Tibial nerve (tissue), 3 donors: ENCODE measurements at regions not wholly inside any gene's neighbourhood (a gene's known extent, or its start where the extent isn't known, plus 50 kb on each side); places are given as distances from the start of the nearest gene placed in this dataset.

Experiments used
- POLR2A ChIP-seq, 2 donors: fragments of 450-650 bp; IDR thresholded peaks; one replicate each; pipeline ENCODE4 v1.6.1; 2017; ENCODE audit warnings: antibody characterized with exemption in 2 of 2, mild to moderate bottlenecking in 2 of 2, moderate library complexity in 2 of 2
- TF ChIP-seq, protein P1 (sequence below), 5 experiments: fragments of 200-600 bp in 3 of 5; fragments of 450-650 bp in 2 of 5; sonication (generic) in 3 of 5; IDR thresholded peaks; one replicate each; pipeline ENCODE4 v1.5.1; 2016 to 2019; ENCODE audit warnings: antibody characterized with exemption in 5 of 5, mild to moderate bottlenecking in 3 of 5, moderate library complexity in 2 of 5

DNA sequence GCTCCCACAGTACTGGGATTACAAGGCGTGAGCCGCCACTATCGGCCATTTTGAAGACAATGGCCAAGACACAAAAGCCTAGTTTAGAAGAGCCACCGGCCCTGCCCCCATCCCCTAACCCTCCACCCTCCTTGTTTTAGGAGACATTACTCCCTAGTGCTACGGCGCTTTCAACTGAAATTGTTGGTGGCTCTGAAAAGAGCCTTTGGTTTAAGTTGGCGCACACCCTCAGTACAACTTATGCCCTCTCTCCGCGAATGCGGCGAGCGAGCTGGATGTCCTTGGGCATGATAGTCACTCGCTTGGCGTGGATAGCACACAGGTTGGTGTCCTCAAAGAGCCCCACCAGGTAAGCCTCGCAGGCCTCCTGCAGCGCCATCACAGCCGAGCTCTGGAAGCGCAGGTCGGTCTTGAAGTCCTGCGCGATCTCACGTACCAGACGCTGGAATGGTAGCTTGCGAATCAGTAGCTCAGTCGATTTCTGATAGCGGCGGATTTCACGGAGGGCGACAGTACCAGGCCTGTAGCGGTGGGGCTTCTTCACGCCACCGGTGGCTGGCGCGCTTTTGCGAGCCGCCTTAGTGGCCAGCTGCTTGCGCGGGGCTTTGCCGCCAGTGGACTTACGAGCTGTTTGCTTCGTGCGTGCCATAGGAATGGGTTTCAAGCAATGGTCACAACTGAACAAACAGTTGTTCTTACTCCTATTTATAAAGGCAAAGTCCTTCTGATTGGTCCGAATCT is 114.9 kb upstream of the BTN3A2 start:
- TF ChIP-seq POLR2A (IDR thresholded peaks at IDR 0.05), result no peak
- TF ChIP-seq, protein P1, sequence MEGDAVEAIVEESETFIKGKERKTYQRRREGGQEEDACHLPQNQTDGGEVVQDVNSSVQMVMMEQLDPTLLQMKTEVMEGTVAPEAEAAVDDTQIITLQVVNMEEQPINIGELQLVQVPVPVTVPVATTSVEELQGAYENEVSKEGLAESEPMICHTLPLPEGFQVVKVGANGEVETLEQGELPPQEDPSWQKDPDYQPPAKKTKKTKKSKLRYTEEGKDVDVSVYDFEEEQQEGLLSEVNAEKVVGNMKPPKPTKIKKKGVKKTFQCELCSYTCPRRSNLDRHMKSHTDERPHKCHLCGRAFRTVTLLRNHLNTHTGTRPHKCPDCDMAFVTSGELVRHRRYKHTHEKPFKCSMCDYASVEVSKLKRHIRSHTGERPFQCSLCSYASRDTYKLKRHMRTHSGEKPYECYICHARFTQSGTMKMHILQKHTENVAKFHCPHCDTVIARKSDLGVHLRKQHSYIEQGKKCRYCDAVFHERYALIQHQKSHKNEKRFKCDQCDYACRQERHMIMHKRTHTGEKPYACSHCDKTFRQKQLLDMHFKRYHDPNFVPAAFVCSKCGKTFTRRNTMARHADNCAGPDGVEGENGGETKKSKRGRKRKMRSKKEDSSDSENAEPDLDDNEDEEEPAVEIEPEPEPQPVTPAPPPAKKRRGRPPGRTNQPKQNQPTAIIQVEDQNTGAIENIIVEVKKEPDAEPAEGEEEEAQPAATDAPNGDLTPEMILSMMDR (IDR thresholded peaks at IDR 0.05), result peak in 1 of 5 experiments; percentile 30
